Raji (cell line): ENCODE measurements at regions not wholly inside any gene's neighbourhood (a gene's known extent, or its start where the extent isn't known, plus 50 kb on each side); places are given as distances from the start of the nearest gene placed in this dataset.

Source experiments
- POLR2A ChIP-seq: IDR thresholded peaks from 2 replicates; pipeline ENCODE4 v1.6.1; 2011; ENCODE audit warnings: low read depth, low read length, control low read depth; ENCODE audit not compliant: insufficient read depth

DNA sequence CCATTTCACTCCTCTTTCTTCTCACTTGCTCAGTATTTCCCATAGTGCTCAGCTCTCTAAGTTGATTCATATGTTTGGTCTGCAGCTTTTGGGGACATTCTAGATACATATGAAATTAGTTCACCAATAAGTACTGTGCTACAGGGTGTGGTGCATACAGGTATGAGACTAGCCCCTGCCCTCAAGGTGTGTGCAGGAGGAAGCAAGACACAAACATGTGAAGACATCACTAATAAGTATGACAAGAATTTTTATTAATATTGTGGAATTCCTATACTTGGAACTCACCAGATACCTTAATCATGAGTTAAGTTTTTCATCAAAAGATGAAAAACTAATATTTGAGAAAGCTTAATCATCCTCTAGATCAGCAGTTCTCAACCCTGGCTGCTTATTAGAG is 505.2 kb downstream of the ZNF674 start:
- TF ChIP-seq POLR2A = no peak

DNA sequence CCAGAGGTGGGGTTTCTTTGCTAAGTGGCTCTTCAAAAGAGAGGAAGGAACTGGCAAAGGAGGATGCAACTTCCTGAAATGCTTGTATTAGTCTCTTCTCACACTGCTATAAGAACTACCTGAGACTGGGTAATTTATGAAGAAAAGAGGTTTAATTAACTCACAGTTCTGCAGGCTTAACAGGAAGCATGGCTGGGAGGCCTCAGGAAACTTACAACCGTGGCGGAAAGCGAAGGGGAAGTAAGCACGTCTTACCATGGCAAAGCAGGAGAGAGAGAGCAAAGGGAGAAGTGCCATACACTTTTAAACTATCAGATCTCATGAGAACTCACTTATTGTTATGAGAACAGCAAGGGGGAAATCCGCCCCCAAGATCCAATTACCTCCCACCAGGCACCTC is 505.7 kb downstream of the ZNF674 start:
- TF ChIP-seq POLR2A = no peak

DNA sequence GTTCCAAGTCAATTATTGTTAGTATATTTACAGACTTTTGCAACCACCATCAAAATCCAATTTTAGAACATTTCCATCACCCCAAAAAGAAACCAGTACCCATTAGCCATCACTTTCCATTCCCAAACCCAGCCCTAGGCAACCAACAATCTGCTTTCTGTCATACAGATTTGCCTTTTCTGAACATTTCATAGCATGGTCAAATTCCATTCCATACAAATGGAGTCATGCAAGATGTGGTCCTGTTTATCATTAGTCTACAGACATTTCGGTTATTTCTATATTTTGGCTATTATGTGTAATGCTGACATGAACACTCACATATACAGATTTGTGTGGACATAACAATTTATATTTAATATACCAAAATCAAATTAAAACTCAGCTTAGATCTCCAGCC is 508.7 kb downstream of the ZNF674 start:
- no peak for TF ChIP-seq POLR2A

DNA sequence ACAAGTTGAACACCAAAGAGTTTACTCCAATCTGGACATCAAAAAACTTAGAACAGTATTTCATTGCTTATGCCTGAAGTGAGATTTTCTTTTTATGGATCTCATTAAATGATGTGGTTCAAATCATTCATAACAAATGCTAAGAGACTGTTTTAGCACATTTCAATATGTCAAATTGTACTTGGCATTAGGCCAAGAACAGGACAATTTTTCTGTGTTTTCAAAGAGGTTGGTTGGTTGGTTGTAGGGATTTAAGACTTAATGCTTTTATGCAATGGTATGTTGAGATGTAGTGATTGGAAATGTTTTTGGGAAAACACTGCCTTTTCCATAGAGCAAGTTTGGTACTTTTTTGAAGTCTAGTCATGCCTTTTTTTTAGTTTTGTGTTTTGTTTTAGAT is 510.4 kb downstream of the ZNF674 start:
- no peak for TF ChIP-seq POLR2A

DNA sequence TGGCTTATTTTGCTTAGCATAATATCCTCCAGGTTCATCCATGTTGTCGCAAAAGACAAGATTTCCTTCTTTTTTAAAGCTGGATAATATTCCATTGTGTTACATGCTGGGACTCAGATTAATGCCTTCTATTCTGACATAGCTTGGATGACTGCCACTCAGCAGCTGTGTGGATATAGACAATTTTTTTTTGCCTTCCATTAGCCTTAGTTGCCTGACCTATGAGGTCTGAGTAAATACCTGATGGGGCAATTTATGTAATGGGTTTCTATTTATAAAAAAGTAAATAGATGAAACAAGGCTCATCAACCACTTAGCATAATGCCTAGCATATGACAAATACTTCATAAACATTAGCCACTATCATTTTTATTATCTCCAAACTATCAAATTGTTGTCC is 515.4 kb downstream of the ZNF674 start:
- TF ChIP-seq POLR2A = no peak

DNA sequence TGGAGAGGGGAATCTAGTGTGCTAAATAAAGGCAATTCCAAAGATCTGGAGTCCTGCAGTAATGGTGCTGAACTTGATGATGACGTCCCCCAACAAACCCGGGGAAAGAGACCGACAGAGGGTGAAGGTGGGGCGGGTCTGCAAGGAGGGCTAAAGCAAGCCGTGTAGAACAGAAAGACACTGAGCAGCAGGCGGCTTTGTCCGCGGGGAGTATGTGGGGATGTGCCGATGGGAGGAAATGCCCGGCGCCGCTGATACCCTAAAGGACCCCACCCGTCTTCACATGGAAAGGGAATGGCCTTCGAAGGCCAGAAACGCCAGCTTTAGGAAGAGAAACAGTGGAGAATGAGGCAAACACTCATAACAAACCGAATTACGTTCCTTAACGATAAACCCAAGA is 528.9 kb downstream of the ZNF674 start:
- no peak for TF ChIP-seq POLR2A

DNA sequence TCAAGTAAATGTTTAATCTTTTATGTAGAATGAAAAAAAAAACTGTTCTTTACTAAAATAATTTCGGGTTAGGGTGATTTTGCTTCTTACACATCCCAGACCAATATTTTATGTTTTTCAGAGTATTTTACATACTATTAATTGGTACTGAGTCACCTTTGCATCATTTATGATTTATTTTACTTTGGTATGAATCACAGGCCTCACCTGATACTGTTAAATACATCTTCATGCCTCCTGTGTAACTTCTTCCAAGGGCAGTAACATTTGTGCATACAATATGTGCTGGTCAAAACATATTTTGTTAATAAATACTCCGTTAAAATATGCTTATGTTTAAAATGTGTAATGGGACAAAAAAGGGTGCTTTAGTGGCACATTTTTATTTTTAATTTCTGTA is 529.6 kb downstream of the ZNF674 start:
- no peak for TF ChIP-seq POLR2A

DNA sequence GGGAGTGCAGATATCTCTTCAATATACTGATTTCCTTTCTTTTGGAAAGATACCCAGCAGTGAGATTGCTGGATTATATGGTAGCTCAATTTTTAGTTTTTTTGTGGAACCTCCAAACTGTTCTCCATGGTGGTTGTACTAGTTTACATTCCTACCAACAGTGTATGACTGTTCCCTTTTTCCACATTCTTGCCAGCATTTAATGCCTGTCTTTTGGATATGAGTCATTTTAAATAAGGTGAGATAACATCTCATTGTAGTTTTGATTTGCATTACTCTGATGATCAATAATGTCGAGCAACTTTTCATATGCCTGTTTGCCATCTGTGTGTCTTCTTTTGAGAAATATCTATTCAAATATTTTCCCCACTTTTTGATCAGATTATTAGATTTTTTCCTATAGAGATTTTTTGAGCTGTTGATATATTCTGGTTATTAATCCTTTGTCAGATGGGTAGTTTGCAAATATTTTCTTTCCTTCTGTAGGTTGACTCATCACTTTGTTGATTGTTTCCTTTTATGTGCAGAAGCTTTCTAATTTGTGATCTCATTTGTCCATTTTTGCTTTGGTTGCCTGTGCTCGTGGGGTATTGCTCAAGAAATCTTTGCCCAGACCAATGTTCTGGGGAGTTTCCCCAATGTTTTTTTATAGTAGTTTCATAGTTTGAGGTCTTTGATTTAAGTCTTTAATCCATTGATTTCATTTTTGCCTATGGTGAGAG is 552.7 kb downstream of the ZNF674 start:
- no peak for TF ChIP-seq POLR2A

DNA sequence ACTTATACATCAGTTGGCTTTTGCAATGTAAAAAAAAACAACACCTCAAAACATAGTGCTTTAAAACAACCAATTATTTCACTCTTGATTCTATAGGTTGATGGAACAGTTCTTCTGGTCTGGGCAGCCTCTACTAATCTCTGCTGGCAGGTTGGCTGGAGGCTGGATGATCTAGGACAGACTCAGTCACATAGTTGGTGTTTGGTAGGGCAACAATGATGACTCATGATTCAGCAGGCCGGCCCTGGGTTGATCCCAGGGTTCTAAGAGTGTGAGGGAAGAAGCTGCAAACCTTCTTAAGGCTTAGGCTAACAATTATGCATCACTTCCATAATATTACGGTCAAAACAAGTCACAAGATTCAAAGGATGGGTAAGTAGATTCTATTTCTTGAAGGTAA is 558.2 kb downstream of the ZNF674 start:
- TF ChIP-seq POLR2A = no peak

DNA sequence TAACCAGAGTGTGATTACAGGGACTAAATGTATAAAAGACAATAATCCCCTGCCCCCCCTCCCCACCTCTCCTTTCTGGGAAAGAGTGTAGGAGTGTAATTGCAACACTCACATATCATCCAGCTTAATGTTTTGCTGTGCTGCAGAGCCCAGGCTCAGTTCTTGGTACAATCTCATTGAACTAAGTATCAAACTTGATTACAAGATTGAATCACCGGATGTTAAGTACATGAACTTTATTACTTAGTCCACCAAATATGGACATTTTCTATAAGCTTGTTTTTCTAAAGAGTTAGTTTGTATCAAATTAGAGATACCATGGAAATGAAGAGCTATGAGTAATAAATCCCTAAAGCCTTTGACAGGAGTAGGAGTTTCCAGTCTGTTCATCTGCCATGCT is 559.1 kb downstream of the ZNF674 start:
- no peak for TF ChIP-seq POLR2A

DNA sequence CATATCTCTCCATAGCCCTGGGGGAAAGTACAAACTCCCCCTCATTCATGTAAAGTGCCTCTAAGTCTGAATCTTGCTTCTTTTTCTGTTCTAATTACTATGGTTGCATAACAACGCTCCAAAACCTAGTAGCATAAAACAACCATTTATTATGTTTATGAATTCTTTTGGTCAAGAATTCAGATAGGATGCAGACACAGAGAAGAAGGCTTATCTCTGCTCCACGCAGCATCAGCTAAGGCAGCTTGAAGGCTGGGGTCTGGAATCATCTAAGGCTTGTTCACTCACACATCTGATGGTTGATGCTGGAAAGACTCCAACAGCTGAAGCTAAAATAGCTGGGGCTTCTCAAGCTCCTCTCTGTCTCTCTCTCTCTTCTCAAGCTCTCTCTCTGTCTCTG is 564.5 kb downstream of the ZNF674 start:
- no peak for TF ChIP-seq POLR2A

DNA sequence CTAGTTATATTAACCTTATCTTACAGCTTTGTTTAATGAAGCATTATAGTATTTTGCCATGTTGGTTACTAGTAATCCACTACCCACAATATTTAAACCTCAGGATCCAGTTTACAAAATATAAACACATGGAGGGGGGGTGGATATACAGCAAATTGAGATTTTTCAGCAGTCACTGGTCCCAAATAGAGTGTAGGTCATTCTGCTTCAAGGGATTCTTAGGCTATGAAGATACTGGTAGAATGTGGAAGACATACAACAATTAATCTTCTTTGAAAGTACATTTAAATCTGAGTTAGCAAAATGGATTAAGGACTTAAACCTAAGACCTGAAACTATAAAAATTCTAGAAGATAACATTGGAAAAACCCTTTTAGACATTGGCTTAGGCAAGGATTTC is 569.6 kb downstream of the ZNF674 start:
- TF ChIP-seq POLR2A = no peak

DNA sequence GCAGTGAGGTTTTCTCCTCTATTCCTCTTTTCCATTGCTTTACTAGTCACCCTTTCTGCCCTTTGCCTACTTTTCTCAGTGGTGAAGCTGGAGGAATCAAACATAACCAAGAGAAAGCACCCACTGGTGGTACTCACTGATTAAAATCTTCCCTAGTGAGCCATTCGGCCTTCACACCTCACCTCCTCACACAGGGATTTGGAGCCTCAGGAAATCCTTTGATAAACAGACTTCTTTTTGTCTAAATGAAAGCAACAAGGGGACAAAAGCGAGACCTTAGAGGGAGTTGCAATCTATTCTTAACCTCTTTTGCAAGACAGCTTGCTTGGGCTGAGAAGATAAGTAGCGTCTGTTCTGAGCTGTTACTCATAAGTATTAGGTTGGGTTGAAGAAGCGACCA is 572.6 kb downstream of the ZNF674 start:
- TF ChIP-seq POLR2A = no peak

DNA sequence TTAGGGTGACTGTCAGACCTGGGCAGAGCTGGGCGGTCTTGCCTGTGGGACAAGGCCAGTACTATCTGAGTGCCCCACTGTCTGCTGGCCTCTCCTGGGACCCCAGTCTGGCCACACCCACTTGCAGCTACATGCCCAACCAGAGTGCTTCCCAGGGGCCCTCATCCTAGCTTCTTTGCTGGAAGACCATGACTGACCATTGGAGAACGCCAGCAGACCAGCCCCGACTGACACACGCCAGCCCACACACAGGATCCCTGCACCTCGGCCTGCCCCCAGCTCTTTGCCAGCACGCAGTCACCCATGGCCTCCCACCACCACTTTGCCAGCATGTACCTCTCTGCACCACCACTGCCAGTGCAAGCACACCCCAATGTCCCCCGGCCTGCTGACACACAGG is 585.7 kb downstream of the ZNF674 start:
- TF ChIP-seq POLR2A = no peak

DNA sequence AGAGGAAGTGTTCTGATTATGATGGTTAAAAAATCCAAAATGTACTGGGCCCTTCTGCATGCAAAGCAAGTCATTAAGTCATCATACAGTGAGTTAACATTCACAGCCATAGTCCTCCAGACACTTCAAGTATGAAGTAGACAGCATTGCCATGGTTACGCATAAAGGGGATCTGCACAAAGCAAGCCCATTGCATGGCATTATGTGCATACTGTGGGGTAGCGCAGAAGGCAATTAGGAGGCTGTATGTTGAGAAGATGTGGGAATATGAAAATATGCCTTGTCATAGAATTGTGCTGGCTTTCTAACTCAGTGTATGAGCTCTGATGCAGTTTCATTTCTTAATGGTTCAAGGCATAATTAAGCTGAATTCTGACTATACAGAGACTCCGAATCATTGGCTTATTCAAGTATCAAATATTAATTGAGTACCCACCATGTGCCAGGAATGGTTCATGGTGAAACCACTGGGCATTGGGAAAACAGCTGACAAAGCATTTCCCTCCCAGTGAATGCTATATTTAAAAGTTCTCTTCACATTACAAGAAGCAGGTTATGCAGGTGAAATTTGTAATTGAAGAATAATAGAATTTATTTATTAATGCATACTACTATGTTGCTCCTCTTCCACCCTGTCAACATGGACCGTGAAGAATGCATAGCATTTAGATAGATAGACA is 588.9 kb downstream of the ZNF674 start:
- no peak for TF ChIP-seq POLR2A

DNA sequence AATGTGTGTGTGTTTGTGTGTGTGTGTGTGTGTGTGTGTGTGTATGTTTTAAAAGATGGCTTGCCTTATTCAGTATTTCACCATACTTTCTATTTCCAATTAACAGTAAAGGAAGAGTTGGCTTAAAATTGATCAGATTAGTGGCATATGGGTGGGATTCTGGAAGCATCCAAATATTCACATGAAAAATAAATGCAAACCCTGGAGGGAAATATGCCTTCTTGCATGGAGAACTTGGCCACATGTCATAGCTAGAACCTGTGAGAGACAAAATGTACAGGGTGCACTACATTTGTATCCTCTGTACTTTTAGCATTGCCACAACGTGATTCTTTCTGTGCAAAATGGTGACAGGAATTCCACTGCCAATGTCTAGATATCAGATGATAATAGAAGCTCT is 589.6 kb downstream of the ZNF674 start:
- TF ChIP-seq POLR2A = no peak

DNA sequence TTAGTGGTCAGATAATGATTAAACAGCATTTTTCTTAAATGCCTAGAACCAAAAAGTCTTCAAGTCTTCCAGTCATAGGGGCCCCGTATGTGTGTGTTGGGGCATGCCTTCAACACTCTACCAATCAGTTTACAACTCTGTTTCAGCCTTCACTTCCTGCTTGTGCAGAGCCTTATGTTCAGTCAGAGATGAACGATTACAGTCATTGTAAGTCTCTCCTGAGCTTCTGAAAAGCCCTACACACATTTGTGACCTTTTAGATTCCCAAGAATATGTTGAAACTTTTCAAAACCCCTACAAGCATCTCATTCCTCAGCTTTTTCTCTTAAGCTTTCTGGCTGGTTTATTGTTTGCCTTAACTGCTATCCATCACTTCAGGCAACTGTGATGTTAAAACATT is 591.2 kb downstream of the ZNF674 start:
- no peak for TF ChIP-seq POLR2A
